ENCODE measurements at regions not wholly inside any gene's neighbourhood (a gene's known extent, or its start where the extent isn't known, plus 50 kb on each side); places are given as distances from the start of the nearest gene placed in this dataset.

GRCh38 chr12:84636801-84637290 lies 275.8 kb downstream of the SLC6A15 start:
- H3K9me3 ChIP-seq (ENCODE audit: low read length), result peaks cover 25% of the 10 kb centered on the region
- no peak overlapping the region for H3K27ac ChIP-seq (ENCODE audit: low read length)
- H3K4me1 ChIP-seq (ENCODE audit: low read length), result no peaks in the 10 kb centered on the region
- DNase-seq, result no peak
- H3K27me3 ChIP-seq (ENCODE audit: low read length), result no peaks in the 10 kb centered on the region
- H4K20me1 ChIP-seq (ENCODE audit: insufficient read depth, low read depth, low read length), result no peaks in the 10 kb centered on the region
- no peaks in the 10 kb centered on the region for H3K36me3 ChIP-seq (ENCODE audit: insufficient read depth, low read length)
- H3K9me2 ChIP-seq (replicated peaks; ENCODE audit: insufficient read depth, low read length), result no peaks in the 10 kb centered on the region
- no peak overlapping the region for H2AFZ ChIP-seq (ENCODE audit: low read length)
- no peak overlapping the region for H3K9ac ChIP-seq (ENCODE audit: low read length)
- H3K79me2 ChIP-seq (ENCODE audit: low read length), result no peaks in the 10 kb centered on the region
- no peak overlapping the region for H3K4me3 ChIP-seq (ENCODE audit: low read length)
- H3K4me2 ChIP-seq (ENCODE audit: low read depth, low read length, poor library complexity, severe bottlenecking), result no peak overlapping the region

DNA sequence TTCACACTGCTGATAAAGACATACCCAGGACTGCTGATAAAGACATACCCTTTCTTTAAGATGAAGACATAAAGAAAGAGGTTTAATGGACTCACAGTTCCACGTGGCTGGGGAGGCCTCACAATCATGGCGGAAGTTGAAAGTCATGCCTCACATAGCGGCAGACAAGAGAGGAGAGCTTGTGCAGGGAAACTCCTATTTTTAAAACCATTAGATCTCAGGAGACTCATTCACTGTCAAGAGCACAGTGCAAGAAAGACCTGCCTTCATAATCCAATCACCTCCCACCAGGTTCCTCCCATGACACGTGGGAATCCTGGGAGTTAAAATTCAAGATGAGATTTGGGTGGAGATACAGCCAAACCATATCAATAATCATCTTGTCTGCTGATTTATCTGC lies 278.1 kb downstream of the SLC6A15 start:
- Histone ChIP-seq H3K27ac (ENCODE audit: low read length) (no peak overlapping the region), H3K36me3 (ENCODE audit: insufficient read depth, low read length) (no peaks in the 10 kb centered on the region), H3K79me2 (ENCODE audit: low read length) (no peaks in the 10 kb centered on the region), H4K20me1 (ENCODE audit: insufficient read depth, low read depth, low read length) (no peaks in the 10 kb centered on the region), H3K9me2 (replicated peaks; ENCODE audit: insufficient read depth, low read length) (no peaks in the 10 kb centered on the region), H2AFZ (ENCODE audit: low read length) (no peak overlapping the region), H3K9me3 (ENCODE audit: low read length) (peaks cover 15% of the 10 kb centered on the region), H3K4me2 (ENCODE audit: low read depth, low read length, poor library complexity, severe bottlenecking) (no peak overlapping the region), H3K9ac (ENCODE audit: low read length) (no peak overlapping the region), H3K4me1 (ENCODE audit: low read length) (no peaks in the 10 kb centered on the region), H3K4me3 (ENCODE audit: low read length) (no peak overlapping the region), H3K27me3 (ENCODE audit: low read length) (no peaks in the 10 kb centered on the region)
- DNase-seq, result no peak

DNA sequence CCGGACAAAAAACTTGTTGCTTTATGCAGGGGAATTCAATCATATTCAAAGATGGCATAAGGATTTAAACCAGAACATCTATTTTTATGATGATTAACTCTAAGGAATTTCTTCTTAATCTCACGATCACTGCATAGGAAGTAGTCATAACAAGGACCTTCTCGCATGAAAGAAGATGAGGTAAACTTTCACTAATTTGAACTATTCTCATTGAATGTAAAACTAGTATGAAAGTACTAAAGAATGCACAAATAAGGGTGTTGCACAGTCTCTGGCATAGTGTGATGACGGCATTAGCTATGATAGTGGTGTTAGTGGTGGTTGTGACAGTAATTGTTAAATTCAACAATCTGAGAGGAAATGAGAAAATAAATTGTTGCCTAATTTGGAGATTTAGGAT lies 280.0 kb downstream of the SLC6A15 start:
- H3K9me3 ChIP-seq (ENCODE audit: low read length), result peaks cover 10% of the 10 kb centered on the region
- H3K27ac ChIP-seq (ENCODE audit: low read length), result no peak overlapping the region
- H2AFZ ChIP-seq (ENCODE audit: low read length), result no peak overlapping the region
- H3K4me3 ChIP-seq (ENCODE audit: low read length), result no peak overlapping the region
- H3K79me2 ChIP-seq (ENCODE audit: low read length), result no peaks in the 10 kb centered on the region
- no peaks in the 10 kb centered on the region for H3K4me1 ChIP-seq (ENCODE audit: low read length)
- H3K9ac ChIP-seq (ENCODE audit: low read length), result no peak overlapping the region
- no peaks in the 10 kb centered on the region for H3K9me2 ChIP-seq (replicated peaks; ENCODE audit: insufficient read depth, low read length)
- no peaks in the 10 kb centered on the region for H3K27me3 ChIP-seq (ENCODE audit: low read length)
- no peaks in the 10 kb centered on the region for H4K20me1 ChIP-seq (ENCODE audit: insufficient read depth, low read depth, low read length)
- no peak overlapping the region for H3K4me2 ChIP-seq (ENCODE audit: low read depth, low read length, poor library complexity, severe bottlenecking)
- H3K36me3 ChIP-seq (ENCODE audit: insufficient read depth, low read length), result no peaks in the 10 kb centered on the region
- DNase-seq, result no peak

DNA sequence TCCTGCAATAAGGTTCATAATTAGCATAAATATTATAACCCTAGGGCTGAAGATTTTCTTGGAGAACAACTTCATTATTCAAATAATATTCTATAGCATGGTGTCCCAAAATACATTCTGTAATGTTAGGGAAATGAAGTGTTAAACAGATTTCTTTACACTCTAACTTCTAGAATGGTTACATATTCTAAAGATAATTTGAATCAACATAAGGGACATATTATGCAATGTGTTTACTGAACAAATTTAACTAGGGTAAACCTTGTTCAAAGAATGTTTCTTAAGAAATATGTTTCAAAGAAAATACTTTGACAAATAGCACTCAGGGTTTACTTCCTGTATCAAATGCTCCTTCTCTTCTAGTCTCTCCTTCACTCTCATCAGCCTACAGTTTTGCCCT lies 281.6 kb downstream of the SLC6A15 start:
- no peak overlapping the region for H3K4me3 ChIP-seq (ENCODE audit: low read length)
- H3K36me3 ChIP-seq (ENCODE audit: insufficient read depth, low read length), result no peaks in the 10 kb centered on the region
- H4K20me1 ChIP-seq (ENCODE audit: insufficient read depth, low read depth, low read length), result no peaks in the 10 kb centered on the region
- no peak for DNase-seq
- H3K9ac ChIP-seq (ENCODE audit: low read length), result no peak overlapping the region
- no peak overlapping the region for H2AFZ ChIP-seq (ENCODE audit: low read length)
- H3K4me1 ChIP-seq (ENCODE audit: low read length), result no peaks in the 10 kb centered on the region
- no peaks in the 10 kb centered on the region for H3K27me3 ChIP-seq (ENCODE audit: low read length)
- no peaks in the 10 kb centered on the region for H3K79me2 ChIP-seq (ENCODE audit: low read length)
- no peaks in the 10 kb centered on the region for H3K9me2 ChIP-seq (replicated peaks; ENCODE audit: insufficient read depth, low read length)
- H3K27ac ChIP-seq (ENCODE audit: low read length), result no peak overlapping the region
- peaks cover 10% of the 10 kb centered on the region for H3K9me3 ChIP-seq (ENCODE audit: low read length)
- H3K4me2 ChIP-seq (ENCODE audit: low read depth, low read length, poor library complexity, severe bottlenecking), result no peak overlapping the region

- Histone ChIP-seq H3K9me2 (replicated peaks; ENCODE audit: insufficient read depth, low read length) (no peaks in the 10 kb centered on the region), H2AFZ (ENCODE audit: low read length) (no peak overlapping the region), H3K9ac (ENCODE audit: low read length) (no peak overlapping the region), H3K4me3 (ENCODE audit: low read length) (no peak overlapping the region), H3K4me2 (ENCODE audit: low read depth, low read length, poor library complexity, severe bottlenecking) (no peak overlapping the region), H3K4me1 (ENCODE audit: low read length) (no peaks in the 10 kb centered on the region), H3K36me3 (ENCODE audit: insufficient read depth, low read length) (no peaks in the 10 kb centered on the region), H4K20me1 (ENCODE audit: insufficient read depth, low read depth, low read length) (no peaks in the 10 kb centered on the region), H3K27ac (ENCODE audit: low read length) (no peak overlapping the region), H3K27me3 (ENCODE audit: low read length) (no peaks in the 10 kb centered on the region), H3K79me2 (ENCODE audit: low read length) (no peaks in the 10 kb centered on the region), H3K9me3 (ENCODE audit: low read length) (peaks cover 16% of the 10 kb centered on the region; the same call in 1 of the 2 replicates)
- no peak for DNase-seq
Observed at GRCh38 chr12:84627593-84627992, 285.0 kb downstream of the SLC6A15 start.

- H3K9ac ChIP-seq (ENCODE audit: low read length), result no peak overlapping the region
- H3K4me3 ChIP-seq (ENCODE audit: low read length), result no peak overlapping the region
- H3K9me3 ChIP-seq (ENCODE audit: low read length), result peaks cover 11% of the 10 kb centered on the region; the same call in 1 of the 2 replicates
- H3K79me2 ChIP-seq (ENCODE audit: low read length), result no peaks in the 10 kb centered on the region
- H2AFZ ChIP-seq (ENCODE audit: low read length), result no peak overlapping the region
- H3K4me2 ChIP-seq (ENCODE audit: low read depth, low read length, poor library complexity, severe bottlenecking), result no peak overlapping the region
- DNase-seq, result no peak
- no peaks in the 10 kb centered on the region for H3K36me3 ChIP-seq (ENCODE audit: insufficient read depth, low read length)
- H3K9me2 ChIP-seq (replicated peaks; ENCODE audit: insufficient read depth, low read length), result no peaks in the 10 kb centered on the region
- H3K4me1 ChIP-seq (ENCODE audit: low read length), result no peaks in the 10 kb centered on the region
- no peak overlapping the region for H3K27ac ChIP-seq (ENCODE audit: low read length)
- H4K20me1 ChIP-seq (ENCODE audit: insufficient read depth, low read depth, low read length), result no peaks in the 10 kb centered on the region
- H3K27me3 ChIP-seq (ENCODE audit: low read length), result no peaks in the 10 kb centered on the region
Observed at GRCh38 chr12:84624601-84625000, 288.0 kb downstream of the SLC6A15 start.

DNA sequence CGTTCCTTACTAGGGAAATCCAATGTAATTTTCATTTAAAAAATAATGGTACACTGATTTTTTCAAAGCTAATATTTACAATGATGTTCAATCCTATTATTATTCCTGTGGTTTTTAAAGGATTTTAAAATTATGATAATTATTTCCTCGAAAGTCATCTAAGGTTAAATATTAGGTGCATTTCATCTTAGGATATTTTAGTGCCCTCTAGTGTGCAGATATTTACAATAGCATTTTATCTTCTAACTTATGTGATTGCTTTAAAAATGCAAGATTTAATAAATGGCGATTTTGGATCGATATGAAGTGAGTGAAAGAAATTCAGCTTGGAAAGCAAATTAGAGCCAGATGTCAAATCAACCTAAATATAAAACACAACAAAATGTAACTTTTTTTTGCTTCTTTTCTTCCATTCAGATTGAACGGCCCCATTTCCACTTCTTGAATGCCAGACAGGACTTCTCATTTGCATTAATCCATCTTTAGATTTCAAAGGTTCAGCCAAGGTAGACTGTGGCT lies 293.5 kb downstream of the SLC6A15 start:
- Histone ChIP-seq H3K9me2 (replicated peaks; ENCODE audit: insufficient read depth, low read length) (no peaks in the 10 kb centered on the region), H2AFZ (ENCODE audit: low read length) (no peak overlapping the region), H3K9ac (ENCODE audit: low read length) (no peak overlapping the region), H3K27ac (ENCODE audit: low read length) (no peak overlapping the region), H3K4me3 (ENCODE audit: low read length) (no peak overlapping the region), H3K9me3 (ENCODE audit: low read length) (peaks cover 15% of the 10 kb centered on the region; the same call in 1 of the 2 replicates), H3K36me3 (ENCODE audit: insufficient read depth, low read length) (no peaks in the 10 kb centered on the region), H3K79me2 (ENCODE audit: low read length) (no peaks in the 10 kb centered on the region), H3K4me1 (ENCODE audit: low read length) (no peaks in the 10 kb centered on the region), H3K4me2 (ENCODE audit: low read depth, low read length, poor library complexity, severe bottlenecking) (no peak overlapping the region), H3K27me3 (ENCODE audit: low read length) (no peaks in the 10 kb centered on the region), H4K20me1 (ENCODE audit: insufficient read depth, low read depth, low read length) (no peaks in the 10 kb centered on the region)
- no peak for DNase-seq

GRCh38 chr12:84607170-84607819 lies 305.3 kb downstream of the SLC6A15 start:
- H3K4me1 ChIP-seq (ENCODE audit: low read length), result no peaks in the 10 kb centered on the region
- no peak for DNase-seq
- no peak overlapping the region for H3K4me3 ChIP-seq (ENCODE audit: low read length)
- no peaks in the 10 kb centered on the region for H3K36me3 ChIP-seq (ENCODE audit: insufficient read depth, low read length)
- no peaks in the 10 kb centered on the region for H3K27me3 ChIP-seq (ENCODE audit: low read length)
- H3K27ac ChIP-seq (ENCODE audit: low read length), result no peak overlapping the region
- H3K79me2 ChIP-seq (ENCODE audit: low read length), result no peaks in the 10 kb centered on the region
- no peaks in the 10 kb centered on the region for H3K9me2 ChIP-seq (replicated peaks; ENCODE audit: insufficient read depth, low read length)
- H3K4me2 ChIP-seq (ENCODE audit: low read depth, low read length, poor library complexity, severe bottlenecking), result no peak overlapping the region
- no peak overlapping the region for H3K9ac ChIP-seq (ENCODE audit: low read length)
- no peaks in the 10 kb centered on the region for H4K20me1 ChIP-seq (ENCODE audit: insufficient read depth, low read depth, low read length)
- no peak overlapping the region for H2AFZ ChIP-seq (ENCODE audit: low read length)
- H3K9me3 ChIP-seq (ENCODE audit: low read length), result peaks cover 14% of the 10 kb centered on the region; the same call in 1 of the 2 replicates
